HG03460 (cell line): ENCODE measurements at regions not wholly inside any gene's neighbourhood (a gene's known extent, or its start where the extent isn't known, plus 50 kb on each side); places are given as distances from the start of the nearest gene placed in this dataset.

ENCODE experiments used
- ATAC-seq: cut with Tn5 transposase; IDR thresholded peaks from one replicate; pipeline ENCODE4 v1.9.1; 2021; ENCODE audit not compliant: unreplicated experiment

- no peak for ATAC-seq
These were observed 229.2 kb downstream of the PTTG2 start for GRCh38 chr4:38189445-38189844.

DNA sequence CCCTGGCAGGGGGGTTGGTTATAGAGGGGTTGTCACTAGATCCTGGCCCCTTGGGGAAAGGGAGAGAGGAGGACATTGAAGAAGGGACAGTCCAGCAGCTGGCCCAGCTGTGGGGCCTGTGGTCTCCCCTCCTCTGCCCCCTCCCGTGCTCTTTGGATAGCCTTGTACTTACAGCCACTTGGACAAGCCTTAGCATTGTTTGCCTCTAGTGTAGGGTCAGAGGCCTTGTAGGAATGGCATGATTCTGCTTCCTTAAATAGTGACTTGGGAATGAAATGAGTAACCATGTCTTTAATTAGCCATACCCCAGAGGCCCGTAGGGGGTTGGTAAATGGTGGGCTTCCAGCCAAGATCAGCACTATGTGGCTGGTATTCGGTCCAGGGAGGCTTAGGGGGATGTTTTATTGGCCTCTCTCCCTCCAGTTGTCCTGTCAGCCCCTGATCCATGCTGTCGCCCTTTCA is 230.6 kb downstream of the PTTG2 start:
- ATAC-seq, result no peak

- no peak for ATAC-seq
These were observed 232.3 kb downstream of the PTTG2 start for GRCh38 chr4:38192516-38192915.

DNA sequence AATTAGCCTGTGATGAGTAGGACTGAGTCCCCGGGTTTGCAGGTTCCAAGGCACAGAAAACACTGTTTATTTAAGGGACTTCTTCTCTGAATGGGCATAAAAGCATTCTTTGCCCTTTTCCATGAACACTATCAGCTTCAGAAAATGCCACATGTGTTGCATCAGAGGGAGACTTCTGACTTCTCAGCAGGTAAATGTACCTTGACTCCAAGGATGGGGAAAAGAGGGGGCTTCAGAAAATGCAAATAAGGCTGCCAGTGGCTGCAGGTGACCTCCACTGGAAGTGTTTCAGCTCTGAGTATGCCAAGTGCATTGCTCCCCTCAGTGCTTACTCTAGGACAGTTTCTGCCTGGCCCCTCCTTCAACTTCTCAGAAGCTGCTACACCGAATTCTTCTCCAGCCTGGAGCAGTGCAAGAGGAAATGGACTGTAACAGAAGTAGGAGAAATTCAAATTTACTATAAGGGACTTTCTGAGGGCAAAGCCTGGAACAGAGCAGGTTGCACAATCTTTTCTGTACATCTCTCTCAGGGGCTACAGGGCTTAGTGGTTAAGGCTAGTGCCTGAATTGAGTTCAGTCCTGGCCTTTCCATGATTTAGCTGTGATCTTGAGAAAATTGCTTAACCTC is 233.2 kb downstream of the PTTG2 start:
- ATAC-seq, result no peak

GRCh38 chr4:38194047-38194602 is 233.9 kb downstream of the PTTG2 start:
- ATAC-seq, result no peak

DNA sequence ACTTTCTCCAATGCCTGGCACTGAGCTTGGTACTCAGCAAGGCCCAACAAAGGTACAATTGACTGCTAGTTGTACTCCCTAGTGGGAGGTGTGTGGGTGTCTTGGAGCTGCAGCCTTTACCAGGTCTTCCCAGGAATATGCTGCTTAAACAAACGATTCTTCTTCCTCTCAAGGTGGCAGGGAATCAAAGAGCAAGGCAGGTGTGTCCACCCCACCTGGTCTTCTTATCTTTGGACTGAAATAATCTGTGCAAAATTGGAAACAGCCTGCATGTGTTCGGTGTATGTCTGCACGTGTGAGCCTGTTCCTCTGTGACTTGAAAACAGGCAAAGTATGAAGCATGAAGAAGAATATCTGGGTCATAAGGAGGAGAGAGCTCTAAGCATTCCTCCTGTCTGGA is 235.3 kb downstream of the PTTG2 start:
- ATAC-seq, result no peak

DNA sequence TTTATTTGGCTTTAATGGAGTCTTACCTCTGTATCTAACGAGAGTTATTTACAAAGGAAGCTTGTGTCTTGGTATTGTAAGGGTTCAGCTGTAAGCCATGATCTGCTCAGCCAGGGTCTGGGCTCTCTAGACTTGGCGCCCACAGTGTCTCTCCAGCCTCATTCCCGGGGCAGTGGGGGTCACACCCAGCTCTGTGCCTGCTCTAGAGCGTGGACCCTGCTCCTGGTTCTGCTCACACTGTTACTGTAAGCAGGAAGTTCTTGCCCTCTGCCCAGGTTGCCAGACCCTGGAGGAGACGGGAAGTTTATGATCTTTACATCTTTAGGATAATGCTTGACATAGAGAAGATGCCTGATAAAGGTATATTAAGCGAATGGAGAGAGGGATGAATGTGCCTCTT is 235.7 kb downstream of the PTTG2 start:
- no peak for ATAC-seq

DNA sequence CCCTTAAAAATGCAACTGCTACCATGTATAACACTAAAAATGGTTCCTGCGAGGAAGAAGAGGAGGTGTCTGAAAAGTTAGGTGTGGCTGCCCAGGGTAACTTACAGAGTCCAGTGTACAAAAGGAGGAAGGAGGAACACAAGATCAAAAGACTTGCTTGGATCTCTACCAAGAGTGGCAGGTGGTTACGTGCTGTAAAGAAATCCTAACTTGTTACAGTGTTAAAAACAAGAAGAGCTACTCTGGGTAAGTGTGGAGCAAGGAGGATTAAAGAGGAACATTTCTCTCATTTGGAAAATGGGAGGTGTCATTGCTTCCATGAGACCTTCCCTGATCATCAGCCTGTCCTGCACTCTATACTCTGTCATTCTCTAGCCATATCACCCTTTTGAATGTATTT is 242.0 kb downstream of the PTTG2 start:
- ATAC-seq, result no peak

DNA sequence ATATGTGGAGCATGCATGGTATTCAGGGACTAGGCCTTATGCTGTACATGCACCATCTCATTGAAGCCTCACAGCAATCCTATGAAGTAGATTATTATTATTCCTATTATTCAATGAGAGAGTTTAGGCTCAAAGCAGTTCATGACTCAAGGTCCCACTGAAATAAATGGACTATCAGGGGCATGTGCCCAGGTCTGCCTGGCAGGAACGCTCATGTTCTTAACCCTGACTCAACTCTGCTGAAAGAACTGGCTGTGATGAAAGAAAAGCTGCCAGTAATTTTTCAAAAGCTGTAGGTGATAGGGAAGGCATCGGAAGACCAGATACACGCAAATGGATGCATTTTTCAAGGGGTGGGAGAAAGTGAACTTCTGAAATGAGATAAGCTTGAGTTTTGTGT is 243.4 kb downstream of the PTTG2 start:
- ATAC-seq, result no peak

GRCh38 chr4:38204339-38205035 is 244.3 kb downstream of the PTTG2 start:
- ATAC-seq, result no peak

DNA sequence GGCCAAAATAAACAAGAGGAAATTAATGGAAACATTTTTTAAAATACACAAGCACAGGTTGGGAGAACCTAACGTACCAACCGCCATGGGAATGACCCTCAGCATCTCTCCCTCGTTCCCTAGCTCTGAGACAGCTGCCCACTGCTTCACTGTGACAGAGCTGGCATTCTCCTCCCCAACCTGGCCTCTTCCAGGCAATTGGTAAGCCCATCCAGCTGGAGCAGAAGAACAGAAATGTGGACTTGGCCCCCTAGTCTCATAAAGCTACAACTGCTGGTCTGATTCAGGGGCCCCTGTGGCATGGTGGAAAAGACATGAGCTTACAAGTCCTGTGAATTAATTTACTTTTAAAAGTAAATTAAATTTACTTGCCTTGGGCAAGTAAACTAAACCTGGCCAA is 245.1 kb downstream of the PTTG2 start:
- ATAC-seq, result no peak

DNA sequence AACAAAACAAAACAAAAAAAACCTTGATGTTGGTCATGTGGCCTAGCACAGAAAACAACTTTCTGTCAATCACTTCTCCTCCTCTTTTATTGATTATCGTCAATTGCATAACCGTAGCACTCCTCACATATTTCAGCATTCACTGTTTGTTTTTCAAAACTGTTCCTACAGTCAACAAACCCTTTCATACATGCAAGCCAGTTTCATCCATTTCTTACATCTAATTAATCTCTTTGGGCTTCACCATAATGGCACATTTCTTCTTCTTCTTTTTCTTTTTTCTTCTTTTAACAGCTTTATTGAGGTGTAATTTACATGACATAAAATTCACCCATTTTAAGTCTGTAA is 246.9 kb downstream of the PTTG2 start:
- no peak for ATAC-seq

DNA sequence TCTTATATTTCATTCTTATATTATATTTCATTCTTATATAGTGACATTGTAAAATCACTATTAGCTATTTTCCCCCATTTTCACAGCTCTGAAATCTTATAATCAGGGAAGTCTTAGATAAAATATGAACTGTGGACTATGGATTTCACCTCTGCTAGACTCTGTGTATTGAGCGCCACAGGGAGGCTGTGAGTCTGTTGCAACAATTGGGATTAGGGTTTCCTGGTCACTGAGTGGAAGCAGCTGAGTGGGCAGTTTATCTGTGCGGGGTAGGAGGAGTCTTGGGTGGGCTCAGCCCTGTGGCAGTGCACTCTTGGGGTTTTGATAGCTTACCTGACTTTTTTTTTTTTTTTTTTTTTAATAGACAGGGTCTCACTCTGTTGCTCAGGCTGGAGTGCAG is 249.5 kb downstream of the PTTG2 start:
- no peak for ATAC-seq

- no peak for ATAC-seq
These were observed 250.4 kb downstream of the PTTG2 start for GRCh38 chr4:38210396-38211114.

DNA sequence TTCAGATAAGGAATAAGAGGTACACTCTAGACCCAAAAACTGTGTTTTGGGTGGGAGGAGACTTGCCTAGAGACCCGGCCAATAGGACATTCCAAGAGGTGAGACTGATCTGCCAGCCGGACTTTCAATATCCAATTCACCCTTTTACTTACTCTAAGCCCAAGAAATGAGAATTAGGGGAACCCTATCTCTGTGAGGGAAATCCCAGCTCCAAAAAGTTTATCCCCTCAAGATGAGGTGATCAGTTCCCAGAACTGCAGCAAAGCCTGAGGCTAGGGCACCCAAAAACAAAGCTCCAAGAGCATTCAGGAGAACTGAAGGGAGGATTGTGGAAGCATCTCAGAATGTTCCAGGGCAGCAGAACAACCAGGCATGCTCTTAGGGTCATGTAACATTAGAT is 251.7 kb downstream of the PTTG2 start:
- ATAC-seq, result no peak

DNA sequence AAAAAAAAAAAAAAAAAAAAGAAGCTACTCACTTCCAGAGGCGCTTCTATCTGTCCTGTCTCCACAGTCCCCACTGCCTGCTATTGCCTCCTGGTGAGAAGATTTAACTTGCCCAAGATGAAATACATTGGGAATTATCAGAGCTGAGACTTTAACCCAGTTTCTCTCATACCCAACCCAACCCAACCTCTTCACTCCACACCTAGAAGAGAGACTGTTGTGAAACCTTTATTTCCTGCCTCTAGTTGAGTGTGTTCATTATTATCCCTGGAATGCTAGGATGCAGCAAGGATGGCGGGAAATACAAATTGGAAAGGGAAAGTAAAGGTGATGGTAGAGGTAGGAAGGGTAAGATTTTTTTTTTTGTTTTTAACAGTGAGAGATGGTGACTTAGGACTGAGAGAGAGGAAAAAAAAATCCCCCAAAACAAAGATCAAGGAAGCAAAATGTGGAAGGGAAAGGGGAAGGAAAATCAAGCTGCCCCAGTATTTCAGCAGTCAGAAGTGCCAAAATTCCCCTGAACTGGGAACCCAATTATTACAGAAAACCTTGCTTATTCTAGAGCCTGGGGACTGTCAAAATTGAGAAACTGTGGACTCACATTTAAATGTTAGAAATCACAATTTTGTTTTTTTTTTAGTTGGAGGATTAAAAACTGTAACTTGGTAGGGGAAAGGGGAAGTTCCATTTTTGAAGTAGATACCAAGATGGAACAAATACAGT is 253.0 kb downstream of the PTTG2 start:
- no peak for ATAC-seq

DNA sequence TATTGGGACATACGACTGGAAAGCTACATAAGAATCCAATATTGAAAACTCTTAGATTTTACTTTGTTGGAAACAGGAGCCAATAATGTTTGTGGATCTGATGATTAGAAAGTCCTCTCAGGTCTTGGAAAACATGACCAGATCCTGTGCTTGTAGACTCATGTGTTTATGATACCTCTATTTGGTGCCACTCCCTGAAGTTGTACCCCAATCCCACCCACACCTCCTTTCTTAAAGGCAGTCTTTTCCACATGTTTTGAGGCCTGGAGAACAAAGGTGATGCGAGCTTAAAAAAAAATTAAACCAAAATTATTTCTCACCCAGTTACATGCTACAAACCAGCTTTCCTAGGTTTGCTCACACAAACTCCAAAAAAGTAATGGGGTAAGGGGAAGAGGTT is 262.7 kb downstream of the PTTG2 start:
- ATAC-seq, result no peak

DNA sequence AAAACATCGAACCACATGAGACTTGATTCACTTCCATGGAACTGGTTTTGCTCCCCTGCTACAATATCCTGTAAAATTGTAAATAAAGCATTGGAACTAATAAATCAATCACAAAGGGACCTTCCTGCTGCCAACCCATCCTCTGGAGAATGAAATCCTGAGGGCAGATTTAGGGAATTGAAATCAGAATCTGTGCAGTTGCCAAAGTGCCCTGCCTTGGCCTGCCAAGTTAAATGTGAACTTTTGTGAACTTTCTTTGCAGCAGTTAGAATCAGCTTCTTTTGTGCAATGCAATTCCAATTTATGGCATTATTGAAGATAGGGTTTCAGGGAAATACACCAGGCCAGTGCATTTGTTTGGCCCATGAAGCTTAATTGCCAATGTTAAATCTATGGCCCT is 263.1 kb downstream of the PTTG2 start:
- no peak for ATAC-seq

- no peak for ATAC-seq
These were observed 263.6 kb downstream of the PTTG2 start for GRCh38 chr4:38223782-38224236.

GRCh38 chr4:38224850-38225249 is 264.7 kb downstream of the PTTG2 start:
- no peak for ATAC-seq

DNA sequence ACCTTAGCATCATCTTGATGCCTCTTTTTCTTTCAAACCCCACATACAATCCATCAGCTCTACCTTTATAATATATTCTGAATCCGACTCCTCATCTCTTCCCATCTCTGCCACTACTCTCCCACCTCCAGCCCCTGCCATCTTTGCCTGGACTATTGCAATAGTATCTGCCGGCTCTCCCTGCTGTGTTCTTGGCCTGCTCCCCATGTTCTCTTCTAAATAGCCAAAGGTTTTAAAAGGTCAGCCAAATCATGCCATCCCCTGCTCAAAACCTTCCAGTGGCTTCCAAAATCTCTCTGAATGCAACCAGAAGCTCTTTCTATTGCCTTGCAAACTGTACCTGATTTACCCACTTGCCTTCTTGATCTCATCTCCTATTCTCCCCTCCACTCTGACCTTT is 266.0 kb downstream of the PTTG2 start:
- no peak for ATAC-seq
